ENCODE measurements at regions not wholly inside any gene's neighbourhood (a gene's known extent, or its start where the extent isn't known, plus 50 kb on each side); places are given as distances from the start of the nearest gene placed in this dataset.

GRCh38 chr7:54810401-54810800 lies 51.4 kb upstream of the SEC61G start:
- DNase-seq (ENCODE audit: low read depth in 1 of 2, low spot score in 1 of 2) = no peak
- Histone ChIP-seq H3K27ac (no peak overlapping the region), H3K9me3 (ENCODE audit: low read depth) (no peaks in the 10 kb centered on the region), H3K27me3 (no peaks in the 10 kb centered on the region), H3K4me1 (ENCODE audit: low read depth) (no peaks in the 10 kb centered on the region), H3K36me3 (no peaks in the 10 kb centered on the region), H3K4me3 (no peak overlapping the region)
- no peak for TF ChIP-seq CTCF (IDR thresholded peaks at IDR 0.05; ENCODE audit: low read depth, low read length)

GRCh38 chr7:54811041-54811845 lies 52.2 kb upstream of the SEC61G start:
- no peak for TF ChIP-seq CTCF (IDR thresholded peaks at IDR 0.05; ENCODE audit: low read depth, low read length)
- Histone ChIP-seq H3K9me3 (ENCODE audit: low read depth) (no peaks in the 10 kb centered on the region), H3K27me3 (no peaks in the 10 kb centered on the region), H3K4me1 (ENCODE audit: low read depth) (no peaks in the 10 kb centered on the region), H3K27ac (no peak overlapping the region), H3K36me3 (no peaks in the 10 kb centered on the region), H3K4me3 (no peak overlapping the region)
- peak in 1 of 2 donors; percentile 61 for DNase-seq (ENCODE audit: low read depth in 1 of 2, low spot score in 1 of 2)

GRCh38 chr7:54811846-54812254 lies 52.8 kb upstream of the SEC61G start:
- peak in 1 of 2 donors; percentile 53 for DNase-seq (ENCODE audit: low read depth in 1 of 2, low spot score in 1 of 2)
- no peak overlapping the region for H3K4me3 ChIP-seq
- no peaks in the 10 kb centered on the region for H3K9me3 ChIP-seq (ENCODE audit: low read depth)
- no peaks in the 10 kb centered on the region for H3K27me3 ChIP-seq
- no peak overlapping the region for H3K27ac ChIP-seq
- no peaks in the 10 kb centered on the region for H3K36me3 ChIP-seq
- no peak for TF ChIP-seq CTCF (IDR thresholded peaks at IDR 0.05; ENCODE audit: low read depth, low read length)
- no peaks in the 10 kb centered on the region for H3K4me1 ChIP-seq (ENCODE audit: low read depth)

- H3K4me3 ChIP-seq = no peak overlapping the region
- DNase-seq (ENCODE audit: low read depth in 1 of 2, low spot score in 1 of 2) = no peak
- H3K4me1 ChIP-seq (ENCODE audit: low read depth) = no peaks in the 10 kb centered on the region
- no peak for TF ChIP-seq CTCF (IDR thresholded peaks at IDR 0.05; ENCODE audit: low read depth, low read length)
- H3K27ac ChIP-seq = no peak overlapping the region
- H3K36me3 ChIP-seq = no peaks in the 10 kb centered on the region
- no peaks in the 10 kb centered on the region for H3K9me3 ChIP-seq (ENCODE audit: low read depth)
- no peaks in the 10 kb centered on the region for H3K27me3 ChIP-seq
These were observed 53.8 kb upstream of the SEC61G start for GRCh38 chr7:54812756-54813322.

GRCh38 chr7:54813398-54813797 lies 54.4 kb upstream of the SEC61G start:
- DNase-seq (ENCODE audit: low read depth in 1 of 2, low spot score in 1 of 2) = no peak
- Histone ChIP-seq H3K36me3 (no peaks in the 10 kb centered on the region), H3K27ac (no peak overlapping the region), H3K4me3 (no peak overlapping the region), H3K4me1 (ENCODE audit: low read depth) (no peaks in the 10 kb centered on the region), H3K27me3 (no peaks in the 10 kb centered on the region), H3K9me3 (ENCODE audit: low read depth) (no peaks in the 10 kb centered on the region)
- no peak for TF ChIP-seq CTCF (IDR thresholded peaks at IDR 0.05; ENCODE audit: low read depth, low read length)

Measured in cardiac muscle cell (in vitro differentiated cells and primary cell).